ENCODE measurements at regions not wholly inside any gene's neighbourhood (a gene's known extent, or its start where the extent isn't known, plus 50 kb on each side); places are given as distances from the start of the nearest gene placed in this dataset.
"Not testable (repeated sequence)": the region's sequence is repeated elsewhere in the genome, so short reads cannot be mapped to it uniquely, and the experiment has no call there.

DNA sequence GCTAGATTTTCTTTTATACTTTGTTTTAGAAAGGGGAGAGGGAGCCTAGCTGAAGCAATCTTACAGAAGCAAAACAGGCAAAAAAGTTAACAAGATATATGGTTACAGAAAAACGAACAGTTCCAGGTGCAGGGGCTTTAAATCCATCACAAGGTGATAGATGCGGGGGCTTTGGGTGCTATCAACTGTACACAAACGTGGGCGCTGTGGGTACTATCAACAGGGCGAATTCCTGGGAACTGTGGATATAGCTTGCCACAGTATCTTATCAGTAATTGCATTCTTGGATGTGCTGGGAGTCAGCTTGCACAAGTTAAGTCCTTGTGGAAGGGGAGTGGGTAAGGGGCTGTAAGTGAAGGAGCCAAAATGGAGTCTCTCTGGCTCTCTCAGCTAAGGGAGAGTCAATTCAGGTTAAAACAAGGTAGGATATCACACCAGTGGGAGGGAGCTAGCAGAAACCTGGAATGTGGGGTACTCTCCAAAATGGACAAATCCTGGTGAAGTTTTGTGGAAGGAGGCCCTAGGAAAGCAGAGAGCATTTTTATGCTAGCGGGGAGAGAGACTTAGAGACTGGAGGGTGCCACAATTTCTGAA is 325.8 kb upstream of the SPHKAP start:
- DNase-seq, result no peak

DNA sequence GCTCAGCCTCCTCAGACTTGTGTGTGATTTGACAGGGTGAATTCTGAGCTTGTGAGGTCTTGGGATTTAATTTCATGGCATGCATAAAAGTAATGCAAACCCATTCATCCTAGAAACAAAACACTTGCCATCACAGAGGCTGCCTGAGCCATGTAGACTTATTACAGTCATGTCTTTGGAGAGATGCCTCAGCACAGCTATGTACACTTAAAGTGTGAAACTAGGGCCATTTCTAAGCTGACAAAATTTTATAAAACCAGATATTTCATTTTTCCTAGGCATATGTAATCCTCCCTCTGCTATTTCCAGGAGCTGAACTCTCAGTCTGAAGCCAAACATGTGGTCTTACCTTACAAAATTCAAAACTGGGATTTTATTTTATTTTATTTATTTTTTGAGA is 322.2 kb upstream of the SPHKAP start:
- DNase-seq, result no peak

DNA sequence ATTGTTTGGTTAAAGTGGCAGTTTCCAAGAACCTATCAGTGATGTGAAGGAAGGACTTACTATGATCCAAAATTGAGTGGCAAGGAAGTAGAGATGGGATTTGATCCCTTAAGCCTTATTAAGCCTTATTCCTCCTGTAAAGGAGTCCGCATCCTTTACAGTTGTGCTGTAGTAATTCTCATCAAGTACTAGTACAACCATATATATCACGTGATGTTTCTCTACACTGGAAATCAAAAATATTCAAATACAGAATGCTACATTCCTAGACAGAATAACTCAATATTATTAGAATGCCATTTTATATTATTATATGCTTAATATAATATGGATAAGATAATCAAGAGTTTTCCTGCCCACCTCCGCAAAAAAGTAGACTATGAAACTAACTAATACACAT is 312.4 kb upstream of the SPHKAP start:
- DNase-seq, result no peak

DNA sequence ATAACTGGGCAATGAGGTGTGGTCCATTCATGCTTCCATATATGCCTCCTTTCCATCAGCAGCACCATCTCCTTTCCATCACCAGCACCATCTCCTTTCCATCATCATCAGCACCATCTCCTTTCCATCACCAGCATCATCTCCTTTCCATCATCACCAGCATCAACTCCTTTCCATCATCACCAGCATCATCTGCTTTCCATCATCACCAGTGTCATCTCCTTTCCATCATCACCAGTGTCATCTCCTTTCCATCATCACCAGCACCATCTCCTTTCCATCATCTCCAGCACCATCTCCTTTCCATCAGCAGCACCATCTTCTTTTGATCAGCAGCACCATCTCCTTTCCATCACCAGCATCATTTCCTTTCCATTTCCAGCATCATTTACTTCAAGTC is 297.5 kb upstream of the SPHKAP start:
- no peak for DNase-seq

DNA sequence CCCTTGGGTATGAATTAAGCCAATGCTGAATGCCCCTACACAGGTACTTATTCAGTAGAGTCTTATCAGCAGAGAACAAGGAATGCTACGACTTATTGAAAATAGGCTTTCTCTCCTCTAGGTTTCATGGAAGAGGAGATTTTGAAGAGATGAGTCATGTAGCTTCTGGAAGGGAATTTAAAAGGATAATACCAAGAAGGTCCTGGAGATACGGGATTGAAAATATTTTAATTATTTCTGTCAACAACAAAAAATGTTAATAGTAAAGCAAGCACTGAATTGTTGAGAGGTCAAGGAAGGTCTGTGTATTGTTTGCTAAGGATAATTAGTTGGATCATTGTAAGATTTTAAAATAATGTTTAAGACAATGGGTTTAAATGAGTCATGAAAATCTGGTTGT is 293.0 kb upstream of the SPHKAP start:
- DNase-seq, result peak; percentile 18

DNA sequence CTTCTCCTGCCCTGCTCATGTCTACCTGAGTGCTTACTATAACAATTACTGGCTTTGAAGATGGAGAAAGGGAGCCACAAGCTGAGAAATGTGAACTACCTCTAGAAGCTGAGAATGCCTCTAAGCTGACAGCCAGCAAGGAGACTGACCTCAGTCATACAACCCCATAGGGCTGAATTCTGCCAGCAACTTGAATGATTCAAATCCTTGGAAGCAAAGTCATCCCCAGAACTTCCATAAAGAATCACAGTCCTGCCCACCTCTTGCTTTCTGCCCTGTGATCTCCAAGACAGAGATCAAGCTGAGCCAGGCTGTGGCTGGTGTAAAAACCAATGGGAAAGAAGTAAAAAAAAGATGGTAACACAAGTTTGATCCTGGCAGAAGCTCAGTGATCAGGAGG is 288.2 kb upstream of the SPHKAP start:
- no peak for DNase-seq

DNA sequence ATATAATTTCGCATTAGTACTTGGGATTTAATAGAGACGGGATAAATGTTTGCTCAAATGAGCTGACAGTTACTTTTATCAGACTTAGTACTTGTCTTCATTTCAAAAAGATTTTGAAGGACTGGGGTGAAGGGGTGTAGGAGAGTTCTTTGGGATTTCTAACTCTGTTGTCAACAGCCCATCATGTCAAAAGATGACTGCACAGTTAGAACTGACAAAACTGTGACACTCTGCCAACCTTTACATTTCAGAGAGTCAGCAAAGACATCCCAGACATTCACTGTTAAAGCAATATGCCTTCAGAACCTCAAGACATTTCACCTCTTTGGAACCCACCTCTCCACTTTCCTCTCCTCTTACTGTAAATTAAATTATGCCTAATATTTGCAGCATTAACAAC is 285.4 kb upstream of the SPHKAP start:
- no peak for DNase-seq

DNA sequence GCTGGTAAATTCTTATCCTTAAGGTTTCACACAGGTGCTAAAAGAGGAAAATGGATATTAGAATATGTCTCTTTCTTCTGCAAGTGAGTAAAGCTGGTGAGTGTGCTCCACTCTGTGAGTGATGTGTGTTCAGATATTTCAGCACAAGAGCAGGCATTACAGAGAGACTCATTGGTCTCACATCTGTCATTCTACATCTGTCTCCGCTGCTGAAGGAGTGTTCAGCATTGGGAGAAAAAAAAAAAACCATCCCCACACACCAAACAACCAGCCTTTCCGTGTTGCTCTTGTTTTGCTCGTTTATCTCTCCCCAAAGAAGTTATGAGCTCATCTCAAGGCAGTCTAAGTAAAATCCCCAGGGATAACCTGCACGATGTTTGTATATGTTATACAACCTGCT is 283.9 kb upstream of the SPHKAP start:
- no peak for DNase-seq

DNA sequence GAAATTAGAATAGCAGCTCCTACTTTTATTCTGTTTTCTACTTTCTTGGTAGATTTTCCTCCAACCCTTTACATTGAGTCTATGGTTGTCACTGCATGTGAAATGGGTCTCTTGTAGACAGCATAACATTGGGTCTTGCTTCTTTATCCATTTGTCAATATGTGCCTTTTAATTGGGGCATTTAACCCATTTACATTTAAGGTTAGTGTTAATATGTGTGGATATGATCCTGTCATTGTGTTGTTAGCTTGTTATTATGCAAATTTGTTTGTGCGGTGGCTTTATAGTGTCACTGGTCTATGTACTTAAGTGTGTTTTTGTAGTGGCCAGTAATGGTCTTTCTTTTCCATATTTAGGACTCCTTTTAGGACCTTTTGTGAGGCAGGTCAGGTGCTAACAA is 276.9 kb upstream of the SPHKAP start:
- DNase-seq, result no peak

DNA sequence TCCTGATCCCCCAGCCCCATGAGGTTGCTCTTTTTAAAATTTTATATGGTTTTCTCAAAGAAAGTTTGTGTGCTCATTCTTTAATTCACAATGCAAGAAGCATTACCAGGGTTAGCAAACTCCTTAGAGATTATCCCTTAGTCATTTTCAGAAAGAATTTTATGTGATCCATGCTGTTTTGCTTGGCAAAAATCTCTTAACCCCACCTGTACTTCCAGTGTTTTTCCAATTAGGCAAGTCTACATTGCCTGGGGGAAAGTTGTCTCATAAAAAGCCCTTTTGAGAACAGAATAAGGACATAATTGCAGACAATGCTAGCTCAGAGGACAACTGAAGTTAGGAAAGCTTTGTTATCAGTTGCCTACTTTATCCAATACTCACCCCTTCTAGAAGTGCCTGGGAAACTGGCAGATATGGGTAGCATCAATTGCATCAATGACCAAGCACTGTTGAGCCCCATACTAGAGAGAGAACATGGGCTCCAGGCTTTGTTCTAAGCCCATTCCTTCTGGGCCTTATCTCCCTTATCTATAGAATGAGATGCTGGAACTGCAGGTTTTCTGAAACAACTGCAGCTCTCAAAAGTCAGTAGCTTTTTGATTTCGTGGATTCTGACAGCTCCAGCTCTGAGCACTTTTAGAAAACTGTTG is 265.9 kb upstream of the SPHKAP start:
- DNase-seq, result no peak

DNA sequence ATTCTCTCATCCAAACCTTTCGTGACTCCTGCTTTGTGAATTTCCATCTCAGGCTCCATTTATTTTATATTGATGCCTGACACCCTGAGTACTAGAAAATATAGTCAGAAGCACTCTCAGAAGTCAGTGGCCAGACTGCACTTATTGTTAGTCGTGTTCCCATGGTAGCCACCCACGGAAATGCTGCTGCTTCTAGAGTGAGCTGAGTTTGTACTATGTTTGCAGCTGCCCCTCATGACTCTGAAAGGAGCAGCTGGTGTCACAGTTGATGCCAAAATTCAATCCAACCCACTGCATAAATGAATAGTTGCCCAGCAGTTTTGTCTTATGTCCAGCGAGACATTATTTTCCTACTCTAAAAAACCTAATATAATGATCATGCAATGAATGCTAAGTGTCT is 265.2 kb upstream of the SPHKAP start:
- DNase-seq, result no peak

DNA sequence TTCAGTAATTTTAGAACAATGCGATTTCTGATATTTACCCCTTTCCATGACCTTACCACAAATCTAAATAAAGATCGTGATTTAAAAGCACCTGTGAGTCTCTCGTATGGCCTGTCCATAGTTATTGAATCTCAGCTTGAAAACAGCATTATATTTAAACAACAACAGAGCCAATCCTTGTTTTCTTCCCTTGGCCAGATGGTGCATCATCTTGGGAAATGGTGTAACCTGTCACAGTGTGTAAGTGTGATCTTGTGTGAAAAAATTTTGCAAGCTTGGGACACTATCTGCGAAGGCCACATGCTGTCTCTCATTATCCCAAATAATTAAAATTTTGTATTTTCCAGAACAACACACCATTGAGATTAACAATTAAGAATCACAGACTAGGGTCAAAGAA is 262.7 kb upstream of the SPHKAP start:
- DNase-seq, result no peak

DNA sequence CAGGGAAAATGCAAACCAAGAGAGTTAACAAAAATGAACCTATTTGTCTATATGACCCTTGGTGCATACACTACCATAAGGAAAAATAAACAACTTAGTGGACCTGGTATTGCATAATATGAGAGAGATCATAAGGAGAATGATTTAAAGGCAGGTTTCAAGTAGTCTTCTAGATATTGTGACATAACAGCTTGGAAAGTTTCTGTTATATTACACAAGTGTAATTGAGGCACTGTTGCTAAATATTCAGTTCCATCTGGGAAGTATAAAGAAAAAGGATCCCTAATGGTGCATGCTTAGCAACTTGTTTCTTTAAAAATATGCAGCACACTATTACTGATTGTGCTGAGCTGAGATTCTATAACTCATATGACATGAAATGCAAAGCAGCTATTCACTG is 252.2 kb upstream of the SPHKAP start:
- no peak for DNase-seq

DNA sequence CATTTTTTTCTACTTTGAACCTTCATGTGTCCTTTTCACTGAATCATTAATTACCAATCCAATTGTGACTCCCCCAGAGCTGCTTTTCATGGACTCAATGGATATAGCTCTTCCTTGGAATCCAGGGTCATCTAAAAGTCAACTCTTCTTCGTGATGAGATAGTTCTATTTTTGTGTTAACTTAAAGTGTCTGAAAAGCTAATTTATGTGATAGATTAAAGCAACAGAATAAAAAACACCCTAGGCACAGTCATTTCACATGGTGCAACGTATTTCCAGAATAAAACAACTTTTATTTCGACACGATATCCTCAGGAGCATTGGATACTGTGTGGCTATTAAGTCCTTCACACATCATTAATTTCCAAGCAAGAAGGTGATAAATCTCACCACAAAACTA is 250.6 kb upstream of the SPHKAP start:
- peak; percentile 55 for DNase-seq

DNA sequence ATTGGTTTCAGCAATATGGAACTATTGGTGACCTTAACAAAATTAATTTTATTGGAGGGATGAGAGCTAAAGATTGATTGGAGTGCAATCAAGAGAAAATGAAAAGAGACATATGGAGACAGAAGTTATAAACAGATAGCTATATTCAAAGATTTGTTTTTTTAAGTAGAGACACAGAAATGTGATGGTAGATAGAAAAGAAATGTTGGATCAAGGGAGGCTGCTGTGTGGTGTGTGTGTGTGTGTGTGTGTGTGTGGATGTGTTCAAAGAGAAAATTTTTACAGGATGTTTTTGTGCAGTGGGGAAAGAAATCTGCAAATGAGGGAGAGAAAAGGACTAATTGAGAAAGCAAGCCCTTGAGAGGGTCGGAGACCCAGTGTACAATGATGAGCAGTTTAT is 249.5 kb upstream of the SPHKAP start:
- DNase-seq, result no peak

DNA sequence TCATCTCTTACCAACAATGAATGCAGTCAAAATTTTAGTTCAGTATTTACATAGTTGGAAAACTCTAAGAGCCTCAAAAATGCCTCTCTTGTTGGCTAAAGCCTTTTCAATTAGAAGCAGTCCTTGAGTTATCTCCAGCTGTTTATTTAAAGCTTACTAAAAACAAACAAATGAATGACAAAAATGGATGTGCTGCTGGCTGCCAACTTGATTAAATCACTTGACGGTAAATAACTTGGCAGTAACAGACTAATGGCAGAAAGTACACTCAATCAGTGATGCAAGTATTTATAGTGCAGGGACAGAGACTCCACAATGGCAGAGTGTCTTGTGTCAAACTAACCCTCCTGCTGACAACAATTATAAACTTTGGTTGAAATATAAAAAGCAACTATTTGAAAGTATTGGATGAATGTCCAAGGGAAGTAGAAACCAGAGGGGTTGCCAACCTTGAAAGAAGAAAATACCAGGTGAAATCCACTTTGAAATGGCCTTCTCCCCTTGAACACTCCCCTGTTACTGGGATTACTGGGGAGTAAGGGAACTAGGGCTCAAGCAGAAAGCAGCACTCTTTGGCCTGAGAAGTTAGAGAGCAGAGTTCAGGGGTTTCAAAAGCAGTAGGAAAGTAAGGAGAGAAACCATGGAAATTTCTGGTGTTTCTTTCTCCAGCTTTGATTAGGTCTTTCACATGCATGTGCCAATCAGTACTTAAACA is 245.2 kb upstream of the SPHKAP start:
- DNase-seq, result no peak

DNA sequence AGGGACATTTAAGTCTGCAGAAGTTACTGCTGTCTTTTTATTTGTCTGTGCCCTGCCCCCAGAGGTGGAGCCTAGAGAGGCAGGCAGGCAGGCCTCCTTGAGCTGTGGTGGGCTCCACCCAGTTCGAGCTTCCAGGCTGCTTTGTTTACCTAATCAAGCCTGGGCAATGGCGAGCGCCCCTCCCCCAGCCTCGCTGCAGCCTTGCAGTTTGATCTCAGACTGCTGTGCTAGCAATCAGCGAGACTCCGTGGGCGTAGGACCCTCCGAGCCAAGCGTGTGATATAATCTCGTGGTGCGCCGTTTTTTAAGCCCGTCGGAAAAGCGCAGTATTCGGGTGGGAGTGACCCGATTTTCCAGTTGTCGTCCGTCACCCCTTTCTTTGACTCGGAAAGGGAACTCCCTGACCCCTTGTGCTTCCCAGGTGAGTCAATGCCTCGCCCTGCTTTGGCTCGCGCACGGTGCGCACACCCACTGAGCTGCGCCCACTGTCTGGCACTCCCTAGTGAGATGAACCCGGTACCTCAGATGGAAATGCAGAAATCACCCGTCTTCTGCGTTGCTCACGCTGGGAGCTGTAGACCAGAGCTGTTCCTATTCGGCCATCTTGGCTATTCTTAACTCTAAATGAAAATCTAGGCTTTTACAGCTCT is 244.0 kb upstream of the SPHKAP start:
- DNase-seq, result not testable (repeated sequence)

DNA sequence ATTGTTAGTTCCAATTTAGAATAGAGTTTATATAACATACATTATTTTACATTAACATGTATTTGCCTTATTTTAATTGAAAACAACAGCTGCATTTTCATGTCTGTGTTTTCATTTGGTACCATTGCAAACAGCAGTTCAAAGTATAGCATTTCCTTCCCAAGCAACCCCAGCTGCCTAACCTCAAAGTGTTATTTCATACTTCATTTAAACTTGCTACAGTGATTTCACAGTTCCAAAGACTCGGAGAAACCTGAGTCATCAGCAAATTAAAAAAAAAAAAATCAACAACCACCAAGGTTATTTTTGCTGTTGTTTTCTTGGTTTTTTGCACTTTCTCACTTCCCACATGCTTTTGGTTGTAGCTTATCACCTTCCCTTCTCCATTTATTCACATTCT is 236.5 kb upstream of the SPHKAP start:
- DNase-seq, result peak; percentile 46

DNA sequence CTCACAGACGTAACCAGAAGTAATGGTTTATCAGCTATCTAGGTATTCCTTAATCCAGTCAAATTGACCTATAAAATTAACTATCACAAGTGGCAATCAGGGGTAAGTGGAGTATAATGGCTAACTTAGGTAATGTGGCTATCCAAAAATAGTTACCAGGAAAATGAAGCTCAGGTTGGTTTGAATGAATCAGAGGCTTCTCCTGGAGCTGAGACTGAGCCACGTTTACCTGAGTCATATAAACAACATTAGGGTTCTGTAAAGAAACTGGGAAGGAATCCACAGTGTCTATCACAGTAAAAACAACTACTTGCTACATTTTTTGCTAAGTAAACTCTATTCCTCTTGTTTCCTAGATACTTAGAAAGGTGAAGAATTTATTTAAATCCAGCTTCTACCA is 236.0 kb upstream of the SPHKAP start:
- peak; percentile 74 for DNase-seq

DNA sequence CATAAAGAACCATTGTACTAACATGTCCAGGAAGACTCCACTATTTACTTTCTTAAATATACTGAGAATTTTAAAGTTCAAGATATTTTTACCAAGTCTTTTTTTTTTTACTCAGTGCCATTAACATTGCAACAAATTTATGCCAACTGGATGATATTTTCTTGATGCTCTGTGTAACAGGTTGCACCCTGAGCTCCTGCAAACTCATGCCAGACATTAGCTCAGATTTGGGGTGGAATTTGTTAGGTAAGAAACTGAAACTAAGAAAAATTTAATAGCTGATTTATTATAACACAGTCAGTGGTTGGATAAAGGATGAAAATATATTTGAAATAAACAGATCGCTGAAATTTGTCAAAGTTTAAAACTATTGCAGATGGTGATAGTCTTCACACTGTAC is 228.6 kb upstream of the SPHKAP start:
- DNase-seq, result no peak

DNA sequence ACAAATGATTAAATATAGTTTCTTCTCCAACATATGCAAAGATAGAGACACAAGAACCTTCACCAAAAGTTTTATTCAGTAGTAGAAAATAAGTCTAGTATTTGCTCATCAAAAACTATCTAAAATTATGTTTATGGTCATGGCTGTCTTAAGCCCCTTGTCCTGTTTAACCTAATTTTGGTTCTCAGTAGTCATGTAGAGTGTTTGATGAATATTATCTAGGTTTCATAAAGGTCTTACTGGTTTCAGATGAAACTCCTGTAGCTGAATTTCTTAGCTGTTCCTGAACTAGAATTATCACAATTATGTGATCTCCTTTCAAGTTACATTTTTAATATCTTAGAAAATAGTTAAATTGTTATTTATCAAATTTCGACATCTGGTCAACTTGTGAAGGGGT is 228.0 kb upstream of the SPHKAP start:
- DNase-seq, result no peak

DNA sequence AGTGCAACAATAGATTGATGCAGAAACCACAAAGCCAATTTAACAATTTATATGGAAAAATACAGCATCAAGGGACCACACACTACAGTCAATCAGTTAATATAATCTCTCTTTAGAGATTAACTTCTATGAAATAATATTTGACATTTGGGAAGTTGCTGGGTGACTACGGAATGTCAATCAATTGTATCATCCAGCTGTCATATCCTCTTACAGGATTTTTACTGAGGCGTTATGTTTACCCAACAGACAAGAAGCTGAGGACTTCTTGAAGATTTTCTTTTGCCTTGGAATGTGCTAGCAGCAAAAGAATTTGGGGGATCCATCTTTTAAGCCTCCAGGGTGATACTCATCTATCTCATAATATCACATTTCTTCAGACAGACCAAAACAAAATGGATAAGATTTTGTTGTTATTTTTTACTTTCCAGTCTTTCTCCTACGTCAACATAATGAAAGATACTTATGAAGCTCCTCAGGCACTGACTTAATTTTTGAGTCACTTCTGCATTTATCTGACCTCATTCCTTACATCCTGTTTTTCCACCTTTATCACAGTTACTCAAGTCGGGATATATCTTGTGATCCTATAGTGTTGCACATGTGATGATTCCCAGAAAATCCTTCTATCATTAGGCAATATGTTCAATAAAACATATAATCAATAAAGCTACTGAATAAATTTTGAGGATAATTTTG is 227.2 kb upstream of the SPHKAP start:
- DNase-seq, result no peak

DNA sequence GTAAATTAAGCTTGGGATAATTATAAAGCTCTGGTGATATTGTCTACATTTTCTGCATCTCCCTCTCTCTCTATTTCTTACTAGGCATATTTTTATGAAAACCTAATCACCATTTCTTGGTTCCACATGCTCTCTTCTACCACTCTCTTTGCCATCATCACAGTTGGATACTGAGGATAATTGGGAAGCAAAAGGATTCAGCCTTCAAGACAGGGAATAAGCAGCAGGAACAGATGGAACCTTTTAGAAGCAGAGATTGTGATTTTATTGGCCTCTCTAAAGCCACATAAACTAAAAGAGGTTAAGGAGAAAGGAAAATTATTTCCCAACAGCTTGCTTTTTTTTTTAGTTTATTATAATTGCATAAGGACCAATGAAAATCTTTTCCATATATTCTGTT is 226.3 kb upstream of the SPHKAP start:
- DNase-seq, result no peak
